Ishikawa (cell line): ENCODE measurements at regions not wholly inside any gene's neighbourhood (a gene's known extent, or its start where the extent isn't known, plus 50 kb on each side); places are given as distances from the start of the nearest gene placed in this dataset.

ENCODE experiments used
- CEBPB ChIP-seq: IDR thresholded peaks from 2 replicates; pipeline ENCODE4 v1.6.1; 2012
- CREB1 ChIP-seq: IDR thresholded peaks from 2 replicates; pipeline ENCODE4 v1.6.1; 2012; ENCODE audit warnings: low read depth
- EGR1 ChIP-seq: IDR thresholded peaks from 2 replicates; pipeline ENCODE4 v1.6.1; 2012
- EP300 ChIP-seq: IDR thresholded peaks from 2 replicates; pipeline ENCODE4 v1.6.1; 2012; ENCODE audit warnings: borderline replicate concordance
- FOXM1 ChIP-seq: IDR thresholded peaks from 2 replicates; pipeline ENCODE4 v1.6.1; 2012; ENCODE audit warnings: low read depth, borderline replicate concordance
- NFIC ChIP-seq: IDR thresholded peaks from 2 replicates; pipeline ENCODE4 v1.6.1; 2012
- RAD21 ChIP-seq: IDR thresholded peaks from 2 replicates; pipeline ENCODE4 v1.6.1; 2012; ENCODE audit warnings: low read depth
- TAF1 ChIP-seq: IDR thresholded peaks from 2 replicates; pipeline ENCODE4 v1.6.1; 2012; ENCODE audit warnings: low read depth, mild to moderate bottlenecking
- TCF12 ChIP-seq: IDR thresholded peaks from 2 replicates; pipeline ENCODE4 v1.6.1; 2012; ENCODE audit warnings: low read depth
- TEAD4 ChIP-seq: IDR thresholded peaks from 2 replicates; pipeline ENCODE4 v1.6.1; 2012
- YY1 ChIP-seq: IDR thresholded peaks from 2 replicates; pipeline ENCODE4 v1.6.1; 2012; ENCODE audit warnings: low read depth
- ZBTB7A ChIP-seq: IDR thresholded peaks from 2 replicates; pipeline ENCODE4 v1.6.1; 2012; ENCODE audit warnings: low read depth
- TF ChIP-seq, protein P1 (sequence below): IDR thresholded peaks from 2 replicates; pipeline ENCODE4 v1.6.1; 2012
- TF ChIP-seq, protein P2 (sequence below): IDR thresholded peaks from 2 replicates; pipeline ENCODE4 v1.6.1; 2012; ENCODE audit warnings: low read depth, mild to moderate bottlenecking
- TF ChIP-seq, protein P3 (sequence below): IDR thresholded peaks from 2 replicates; pipeline ENCODE4 v1.6.1; 2012

DNA sequence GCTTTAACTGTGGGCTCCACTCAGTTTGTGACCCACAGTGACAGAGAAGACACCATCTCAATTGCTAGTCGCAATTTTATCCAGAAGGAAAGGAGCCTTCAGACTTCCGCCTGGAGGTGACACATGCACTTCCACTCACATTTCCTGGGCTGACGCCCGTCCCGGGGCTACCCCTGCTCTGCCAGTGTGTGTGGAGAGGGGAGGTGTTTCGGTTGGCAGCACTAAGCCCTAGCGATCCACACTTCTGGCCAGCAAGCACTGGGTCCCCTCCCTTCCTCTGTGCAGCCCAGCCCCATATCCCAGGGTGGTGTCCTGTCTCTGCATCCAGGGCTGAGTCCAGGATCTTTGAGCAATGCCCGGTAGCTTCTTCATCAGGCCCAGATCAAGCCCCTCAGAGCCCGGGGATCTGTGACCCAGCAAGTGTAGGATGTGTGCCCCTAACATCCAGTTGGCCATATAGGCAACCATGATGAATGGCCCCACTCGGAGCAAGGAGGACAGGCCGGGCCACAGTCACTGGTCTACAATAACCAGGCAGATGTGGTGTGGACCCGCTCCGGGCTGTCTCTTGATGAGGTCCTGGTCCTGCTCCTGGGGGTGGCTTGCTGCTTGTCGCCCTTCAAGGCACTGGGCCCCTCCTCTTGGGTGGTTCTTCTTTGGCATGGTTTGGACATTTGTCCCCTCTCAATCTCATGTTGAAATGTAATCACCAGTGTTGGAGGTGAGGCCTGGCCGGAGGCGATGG, 141.9 kb upstream of the SPACA7 start:
- TF ChIP-seq TCF12 (no peak), FOXM1 (no peak), RAD21 (no peak), EP300 (no peak), CREB1 (no peak), TEAD4 (no peak), EGR1 (no peak), NFIC (no peak), YY1 (no peak), ZBTB7A (no peak), CEBPB (no peak)
- TF ChIP-seq, protein P1, sequence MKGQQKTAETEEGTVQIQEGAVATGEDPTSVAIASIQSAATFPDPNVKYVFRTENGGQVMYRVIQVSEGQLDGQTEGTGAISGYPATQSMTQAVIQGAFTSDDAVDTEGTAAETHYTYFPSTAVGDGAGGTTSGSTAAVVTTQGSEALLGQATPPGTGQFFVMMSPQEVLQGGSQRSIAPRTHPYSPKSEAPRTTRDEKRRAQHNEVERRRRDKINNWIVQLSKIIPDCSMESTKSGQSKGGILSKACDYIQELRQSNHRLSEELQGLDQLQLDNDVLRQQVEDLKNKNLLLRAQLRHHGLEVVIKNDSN: no peak
- TF ChIP-seq, protein P2, sequence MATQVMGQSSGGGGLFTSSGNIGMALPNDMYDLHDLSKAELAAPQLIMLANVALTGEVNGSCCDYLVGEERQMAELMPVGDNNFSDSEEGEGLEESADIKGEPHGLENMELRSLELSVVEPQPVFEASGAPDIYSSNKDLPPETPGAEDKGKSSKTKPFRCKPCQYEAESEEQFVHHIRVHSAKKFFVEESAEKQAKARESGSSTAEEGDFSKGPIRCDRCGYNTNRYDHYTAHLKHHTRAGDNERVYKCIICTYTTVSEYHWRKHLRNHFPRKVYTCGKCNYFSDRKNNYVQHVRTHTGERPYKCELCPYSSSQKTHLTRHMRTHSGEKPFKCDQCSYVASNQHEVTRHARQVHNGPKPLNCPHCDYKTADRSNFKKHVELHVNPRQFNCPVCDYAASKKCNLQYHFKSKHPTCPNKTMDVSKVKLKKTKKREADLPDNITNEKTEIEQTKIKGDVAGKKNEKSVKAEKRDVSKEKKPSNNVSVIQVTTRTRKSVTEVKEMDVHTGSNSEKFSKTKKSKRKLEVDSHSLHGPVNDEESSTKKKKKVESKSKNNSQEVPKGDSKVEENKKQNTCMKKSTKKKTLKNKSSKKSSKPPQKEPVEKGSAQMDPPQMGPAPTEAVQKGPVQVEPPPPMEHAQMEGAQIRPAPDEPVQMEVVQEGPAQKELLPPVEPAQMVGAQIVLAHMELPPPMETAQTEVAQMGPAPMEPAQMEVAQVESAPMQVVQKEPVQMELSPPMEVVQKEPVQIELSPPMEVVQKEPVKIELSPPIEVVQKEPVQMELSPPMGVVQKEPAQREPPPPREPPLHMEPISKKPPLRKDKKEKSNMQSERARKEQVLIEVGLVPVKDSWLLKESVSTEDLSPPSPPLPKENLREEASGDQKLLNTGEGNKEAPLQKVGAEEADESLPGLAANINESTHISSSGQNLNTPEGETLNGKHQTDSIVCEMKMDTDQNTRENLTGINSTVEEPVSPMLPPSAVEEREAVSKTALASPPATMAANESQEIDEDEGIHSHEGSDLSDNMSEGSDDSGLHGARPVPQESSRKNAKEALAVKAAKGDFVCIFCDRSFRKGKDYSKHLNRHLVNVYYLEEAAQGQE: no peak
- TF ChIP-seq, protein P3, sequence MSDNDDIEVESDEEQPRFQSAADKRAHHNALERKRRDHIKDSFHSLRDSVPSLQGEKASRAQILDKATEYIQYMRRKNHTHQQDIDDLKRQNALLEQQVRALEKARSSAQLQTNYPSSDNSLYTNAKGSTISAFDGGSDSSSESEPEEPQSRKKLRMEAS: no peak

DNA sequence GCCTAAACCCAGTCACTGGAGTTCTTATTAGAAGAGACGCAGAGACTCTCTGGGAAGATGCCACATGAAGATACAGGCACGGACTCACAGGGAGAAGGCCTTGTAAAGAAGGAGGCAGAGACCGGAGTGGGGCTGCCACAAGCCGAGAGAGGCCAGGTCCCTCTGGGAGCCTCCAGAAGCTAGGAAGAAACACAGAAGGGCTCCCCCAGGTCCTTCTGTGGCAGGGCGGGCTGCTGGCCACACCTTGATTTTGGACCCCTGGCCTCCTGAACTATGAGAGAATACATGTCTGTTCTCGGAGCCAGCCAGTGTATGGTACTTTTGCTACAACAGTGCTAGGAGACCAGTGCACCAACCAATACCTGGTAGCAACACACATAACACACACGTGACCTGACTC, 140.1 kb upstream of the SPACA7 start:
- TF ChIP-seq TEAD4 (no peak), ZBTB7A (no peak), RAD21 (no peak), TAF1 (no peak), NFIC (no peak), EGR1 (no peak), YY1 (no peak), FOXM1 (no peak)
- TF ChIP-seq, protein P1: no peak
- TF ChIP-seq, protein P3: no peak

DNA sequence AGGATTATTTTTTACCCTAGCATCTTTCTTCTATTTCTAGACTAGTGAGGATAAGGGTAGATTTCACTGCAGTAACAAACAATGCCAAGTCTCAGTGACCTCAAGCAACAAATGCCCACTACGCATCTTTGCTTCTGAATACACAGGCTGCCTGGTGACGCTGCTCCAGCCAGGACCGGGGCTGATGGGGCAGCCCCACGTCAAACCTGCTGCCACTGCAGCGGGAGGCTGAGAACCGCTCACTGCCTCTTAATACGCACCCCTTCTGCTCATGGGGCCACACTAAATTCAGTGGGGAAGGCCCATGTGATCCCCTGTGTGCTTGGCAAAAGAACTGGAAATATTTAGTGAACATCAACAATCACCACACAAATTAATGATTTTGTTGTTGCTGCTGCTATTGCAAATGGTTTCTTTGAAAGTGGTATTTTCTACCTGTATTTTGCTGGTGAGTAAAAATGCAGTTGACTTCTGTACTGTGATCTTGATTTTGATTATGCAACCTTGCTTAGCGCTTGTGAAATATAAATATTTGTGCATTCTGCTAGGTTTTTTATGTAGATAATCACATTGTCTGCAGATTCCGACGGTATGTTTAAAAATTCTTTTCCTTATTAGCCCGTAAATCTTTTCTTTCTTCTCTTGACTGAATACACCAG, 139.5 kb upstream of the SPACA7 start:
- no peak for TF ChIP-seq CEBPB
- no peak for TF ChIP-seq TEAD4

DNA sequence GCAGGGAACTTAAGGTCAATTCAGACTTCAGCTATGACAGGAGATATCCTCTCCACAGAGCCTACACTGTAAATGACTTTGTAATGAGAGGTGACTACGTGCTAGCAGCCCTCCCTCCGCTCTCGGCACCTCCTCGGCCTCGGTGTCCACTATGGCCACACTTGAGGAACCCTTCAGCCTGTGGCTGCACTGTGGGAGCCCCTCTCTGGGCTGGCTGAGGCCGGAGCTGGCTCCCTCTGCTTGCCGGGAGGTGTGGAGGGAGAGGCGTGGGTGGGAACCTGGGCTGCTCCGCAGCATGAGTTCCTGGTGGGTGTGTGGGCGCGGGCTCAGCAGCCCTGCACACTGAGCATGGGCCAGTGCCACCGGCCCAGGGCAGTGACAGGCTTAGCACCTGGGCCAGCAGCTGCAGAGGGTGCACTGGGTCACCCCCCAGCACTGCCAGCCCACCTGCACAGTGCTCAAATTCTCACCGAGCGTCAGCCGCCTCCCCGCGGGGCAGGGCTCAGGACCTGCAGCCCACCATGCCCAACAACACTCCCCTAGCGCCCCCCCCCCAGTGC, 137.6 kb upstream of the SPACA7 start:
- TF ChIP-seq TCF12 (no peak), TEAD4 (no peak), EP300 (no peak), YY1 (no peak), FOXM1 (no peak), NFIC (no peak), TAF1 (no peak), EGR1 (no peak), RAD21 (no peak), CREB1 (no peak), CEBPB (no peak)
- TF ChIP-seq, protein P3: no peak
- TF ChIP-seq, protein P2: no peak
- TF ChIP-seq, protein P1: no peak

DNA sequence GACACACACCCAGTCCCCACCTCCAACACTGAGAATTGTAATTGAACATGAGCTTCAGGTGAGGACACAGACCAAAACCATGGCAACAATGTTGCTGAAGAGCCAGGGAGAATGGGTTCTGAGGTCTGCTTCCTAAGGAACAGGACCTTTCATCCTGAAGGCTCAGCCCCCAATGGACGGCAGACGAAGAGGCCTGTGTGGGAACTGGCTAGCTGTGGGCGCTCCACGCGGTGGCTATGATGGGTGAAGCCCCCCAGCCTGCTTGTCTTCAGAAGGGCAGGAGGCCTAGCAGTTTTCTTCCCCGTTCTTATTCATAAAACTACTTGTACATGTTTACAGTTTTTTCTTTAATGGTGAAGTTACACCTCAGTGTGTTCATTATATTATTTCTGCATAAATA, 136.1 kb upstream of the SPACA7 start:
- TF ChIP-seq, protein P3: no peak
